Muscle layer of colon (tissue), 2 donors: ENCODE measurements at regions not wholly inside any gene's neighbourhood (a gene's known extent, or its start where the extent isn't known, plus 50 kb on each side); places are given as distances from the start of the nearest gene placed in this dataset.

Experiments used
- H3K27ac ChIP-seq: one replicate; pipeline ENCODE4 v1.7.0; 2013; ENCODE audit warnings: low read depth, mild to moderate bottlenecking, low read length, moderate library complexity
- H3K27me3 ChIP-seq, 2 donors: one replicate each; pipeline ENCODE4 v1.7.0; 2013; ENCODE audit warnings: low read length in 2 of 2, mild to moderate bottlenecking in 2 of 2; ENCODE audit not compliant: insufficient read depth in 2 of 2, control insufficient read depth in 1 of 2
- H3K36me3 ChIP-seq: one replicate; pipeline ENCODE4 v1.7.0; 2013; ENCODE audit warnings: mild to moderate bottlenecking, low read length; ENCODE audit not compliant: insufficient read depth
- H3K4me1 ChIP-seq: one replicate; pipeline ENCODE4 v1.7.0; 2013; ENCODE audit warnings: mild to moderate bottlenecking, low read length; ENCODE audit not compliant: insufficient read depth
- H3K4me3 ChIP-seq, 2 donors: one replicate each; pipeline ENCODE4 v1.7.0; 2013; ENCODE audit warnings: low read length in 2 of 2, low read depth in 1 of 2, mild to moderate bottlenecking in 1 of 2, moderate library complexity in 1 of 2
- H3K9ac ChIP-seq: one replicate; pipeline ENCODE4 v1.7.0; 2013; ENCODE audit warnings: low read length
- H3K9me3 ChIP-seq: one replicate; pipeline ENCODE4 v1.7.0; 2013; ENCODE audit warnings: mild to moderate bottlenecking, low read length
- donor health status: abdominal sarcoma.
- donor health status: Adenocarcinoma of cecum.

- no peaks in the 10 kb centered on the region for H3K9me3 ChIP-seq
- H3K27ac ChIP-seq, result no peak overlapping the region
These were observed 72.5 kb upstream of the MYLIP start for GRCh38 chr6:16056263-16056870.

GRCh38 chr6:16055852-16056251 is 73.0 kb upstream of the MYLIP start:
- no peaks in the 10 kb centered on the region for H3K9me3 ChIP-seq
- H3K4me3 ChIP-seq, result no peak overlapping the region
- peaks cover 21% of the 10 kb centered on the region for H3K4me1 ChIP-seq
- H3K36me3 ChIP-seq, result no peaks in the 10 kb centered on the region
- H3K27me3 ChIP-seq, result no peaks in the 10 kb centered on the region
- H3K9ac ChIP-seq, result no peak overlapping the region
- H3K27ac ChIP-seq, result no peak overlapping the region

More at GRCh38 chr6:16056263-16056870, 72.5 kb upstream of the MYLIP start:
- Histone ChIP-seq H3K4me3 (no peak overlapping the region), H3K27me3 (no peaks in the 10 kb centered on the region), H3K36me3 (no peaks in the 10 kb centered on the region), H3K4me1 (peaks cover 21% of the 10 kb centered on the region), H3K9ac (no peak overlapping the region)

GRCh38 chr6:16049168-16049567 is 79.7 kb upstream of the MYLIP start:
- no peak overlapping the region for H3K4me3 ChIP-seq
- H3K27me3 ChIP-seq, result no peaks in the 10 kb centered on the region
- no peak overlapping the region for H3K9ac ChIP-seq
- no peaks in the 10 kb centered on the region for H3K9me3 ChIP-seq
- H3K27ac ChIP-seq, result no peak overlapping the region
- no peaks in the 10 kb centered on the region for H3K4me1 ChIP-seq
- H3K36me3 ChIP-seq, result no peaks in the 10 kb centered on the region

- H3K9ac ChIP-seq, result no peak overlapping the region
- no peaks in the 10 kb centered on the region for H3K4me1 ChIP-seq
- no peak overlapping the region for H3K4me3 ChIP-seq
- no peaks in the 10 kb centered on the region for H3K9me3 ChIP-seq
- no peaks in the 10 kb centered on the region for H3K36me3 ChIP-seq
- no peak overlapping the region for H3K27ac ChIP-seq
- no peaks in the 10 kb centered on the region for H3K27me3 ChIP-seq
These were observed 80.7 kb upstream of the MYLIP start for GRCh38 chr6:16048221-16048620.

- Histone ChIP-seq H3K27ac (no peak overlapping the region), H3K27me3 (no peaks in the 10 kb centered on the region), H3K4me3 (no peak overlapping the region)
These were observed 81.4 kb upstream of the MYLIP start for GRCh38 chr6:16047435-16047990.

GRCh38 chr6:16045238-16045637 is 83.6 kb upstream of the MYLIP start:
- H3K9me3 ChIP-seq, result no peaks in the 10 kb centered on the region

More at GRCh38 chr6:16047435-16047990, 81.4 kb upstream of the MYLIP start:
- Histone ChIP-seq H3K36me3 (no peaks in the 10 kb centered on the region), H3K9ac (no peak overlapping the region), H3K4me1 (no peaks in the 10 kb centered on the region), H3K9me3 (no peaks in the 10 kb centered on the region)

GRCh38 chr6:16044211-16044643 is 84.7 kb upstream of the MYLIP start:
- Histone ChIP-seq H3K4me1 (no peaks in the 10 kb centered on the region), H3K4me3 (no peak overlapping the region), H3K9me3 (no peaks in the 10 kb centered on the region), H3K9ac (no peak overlapping the region), H3K36me3 (no peaks in the 10 kb centered on the region), H3K27me3 (no peaks in the 10 kb centered on the region), H3K27ac (no peak overlapping the region)

More at GRCh38 chr6:16045238-16045637, 83.6 kb upstream of the MYLIP start:
- no peak overlapping the region for H3K4me3 ChIP-seq
- H3K9ac ChIP-seq, result no peak overlapping the region
- no peaks in the 10 kb centered on the region for H3K36me3 ChIP-seq
- H3K27ac ChIP-seq, result no peak overlapping the region
- H3K27me3 ChIP-seq, result no peaks in the 10 kb centered on the region
- H3K4me1 ChIP-seq, result no peaks in the 10 kb centered on the region

GRCh38 chr6:16043171-16044135 is 85.4 kb upstream of the MYLIP start:
- Histone ChIP-seq H3K27me3 (no peaks in the 10 kb centered on the region), H3K36me3 (no peaks in the 10 kb centered on the region), H3K9me3 (no peaks in the 10 kb centered on the region), H3K4me1 (no peaks in the 10 kb centered on the region), H3K4me3 (no peak overlapping the region), H3K27ac (no peak overlapping the region), H3K9ac (no peak overlapping the region)

GRCh38 chr6:16042751-16043150 is 86.1 kb upstream of the MYLIP start:
- Histone ChIP-seq H3K36me3 (no peaks in the 10 kb centered on the region), H3K27me3 (no peaks in the 10 kb centered on the region), H3K4me1 (no peaks in the 10 kb centered on the region), H3K4me3 (no peak overlapping the region), H3K9me3 (no peaks in the 10 kb centered on the region), H3K9ac (no peak overlapping the region), H3K27ac (no peak overlapping the region)

GRCh38 chr6:16041327-16041726 is 87.6 kb upstream of the MYLIP start:
- Histone ChIP-seq H3K9me3 (no peaks in the 10 kb centered on the region), H3K27ac (no peak overlapping the region)

GRCh38 chr6:16040628-16040974 is 88.3 kb upstream of the MYLIP start:
- H3K36me3 ChIP-seq, result no peaks in the 10 kb centered on the region
- no peaks in the 10 kb centered on the region for H3K9me3 ChIP-seq
- no peak overlapping the region for H3K4me3 ChIP-seq
- no peaks in the 10 kb centered on the region for H3K27me3 ChIP-seq
- no peak overlapping the region for H3K27ac ChIP-seq
- H3K9ac ChIP-seq, result no peak overlapping the region
- no peaks in the 10 kb centered on the region for H3K4me1 ChIP-seq

More at GRCh38 chr6:16041327-16041726, 87.6 kb upstream of the MYLIP start:
- no peak overlapping the region for H3K9ac ChIP-seq
- no peaks in the 10 kb centered on the region for H3K4me1 ChIP-seq
- no peak overlapping the region for H3K4me3 ChIP-seq
- no peaks in the 10 kb centered on the region for H3K27me3 ChIP-seq
- no peaks in the 10 kb centered on the region for H3K36me3 ChIP-seq
